Activated naive CD8-positive, alpha-beta T cell treated with anti-CD3 and anti-CD28 coated beads, Interleukin-2, amount 10 ng/mL, durations not matched to agents 7 days and 5 days (primary cell): ENCODE measurements at regions not wholly inside any gene's neighbourhood (a gene's known extent, or its start where the extent isn't known, plus 50 kb on each side); places are given as distances from the start of the nearest gene placed in this dataset.

Experiments used
- ATAC-seq: fragments of 150-1000 bp; cut with Tn5 transposase; one replicate; pipeline ENCODE4 v1.10.0; 2021; ENCODE audit warnings: low read depth, moderate library complexity
- POLR2A ChIA-PET: fragments of 350-600 bp; sonication (Branson Sonifier 250); formaldehyde crosslinking; loops from one replicate; lab custom pipeline; 2021; ENCODE audit warnings: antibody characterized with exemption; lab: Charles Lee
- DNase-seq: peaks from one replicate; pipeline ENCODE4 v3.0.0; 2021
- H3K27ac Mint-ChIP-seq: one replicate; pipeline ENCODE4 v1.8.0; 2022; ENCODE audit warnings: mild to moderate bottlenecking, mixed read lengths
- H3K27me3 Mint-ChIP-seq: one replicate; pipeline ENCODE4 v1.8.0; 2022; ENCODE audit warnings: mild to moderate bottlenecking, moderate library complexity, mixed read lengths
- H3K36me3 Mint-ChIP-seq: one replicate; pipeline ENCODE4 v1.8.0; 2021; ENCODE audit warnings: mild to moderate bottlenecking, mixed read lengths
- H3K4me1 Mint-ChIP-seq: one replicate; pipeline ENCODE4 v1.8.0; 2021; ENCODE audit warnings: mixed read lengths
- H3K4me3 Mint-ChIP-seq: one replicate; pipeline ENCODE4 v1.8.0; 2022; ENCODE audit warnings: mild to moderate bottlenecking, moderate library complexity, mixed read lengths
- H3K9me3 Mint-ChIP-seq: one replicate; pipeline ENCODE4 v1.8.0; 2021; ENCODE audit warnings: mixed read lengths

DNA sequence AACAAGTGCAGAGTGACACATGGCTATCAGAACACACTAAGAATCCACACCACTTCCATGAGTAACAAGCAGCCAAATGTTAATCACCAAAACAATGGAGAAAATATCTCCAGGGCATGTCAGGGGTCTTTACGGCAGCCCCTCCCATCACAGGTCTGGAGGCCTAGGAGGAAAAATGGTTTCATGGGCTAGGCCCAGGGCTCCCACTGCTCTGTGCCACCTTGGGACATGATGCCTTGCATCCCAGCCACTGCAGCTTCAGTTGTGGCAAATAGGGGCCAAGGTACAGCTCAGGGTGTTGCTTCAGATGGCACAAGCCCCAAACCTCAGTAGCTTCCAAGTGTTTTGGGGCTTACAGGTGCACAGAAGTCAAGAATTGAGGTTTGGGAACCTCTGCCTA is 66.6 kb downstream of the NEURL3 start:
- no peak overlapping the region for H3K4me3 Mint-ChIP-seq
- peaks cover 1% of the 10 kb centered on the region for H3K4me1 Mint-ChIP-seq
- H3K36me3 Mint-ChIP-seq = peaks cover 1% of the 10 kb centered on the region
- peaks cover 6% of the 10 kb centered on the region for H3K27me3 Mint-ChIP-seq
- no peak overlapping the region for H3K27ac Mint-ChIP-seq
- POLR2A ChIA-PET = interaction anchor here (0.7 kb wide), 1 partner anchor 122 kb away, joined by 3 read pairs; no protein-coding TSS in a partner anchor
- peaks cover 23% of the 10 kb centered on the region for H3K9me3 Mint-ChIP-seq
- DNase-seq = no peak
- ATAC-seq = no peak

DNA sequence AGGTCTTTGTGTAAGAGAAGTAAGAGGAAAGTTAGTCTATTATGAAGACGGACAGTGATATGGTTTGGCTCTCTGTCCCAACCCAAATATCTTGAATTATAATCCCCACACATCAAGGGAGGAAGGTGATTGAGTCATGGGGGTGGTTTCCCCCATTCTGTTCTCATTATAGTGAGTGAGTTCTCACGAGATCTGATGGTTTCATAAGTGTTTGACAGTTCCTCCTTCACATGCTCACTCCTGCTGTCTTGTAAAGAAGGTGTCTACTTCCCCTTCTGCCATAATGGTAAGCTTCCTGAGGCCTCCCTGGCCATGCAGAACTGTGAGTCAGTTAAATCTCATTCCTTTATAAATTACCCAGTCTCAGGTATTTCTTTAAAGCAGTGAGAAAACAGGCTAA is 67.6 kb downstream of the NEURL3 start:
- Mint-ChIP-seq H3K4me1 (peaks cover 1% of the 10 kb centered on the region), H3K27me3 (peaks cover 3% of the 10 kb centered on the region), H3K4me3 (no peak overlapping the region), H3K36me3 (peaks cover 1% of the 10 kb centered on the region), H3K27ac (peak overlapping the region; percentile 2), H3K9me3 (peaks cover 20% of the 10 kb centered on the region)
- POLR2A ChIA-PET = no interaction called here
- ATAC-seq = no peak
- no peak for DNase-seq

DNA sequence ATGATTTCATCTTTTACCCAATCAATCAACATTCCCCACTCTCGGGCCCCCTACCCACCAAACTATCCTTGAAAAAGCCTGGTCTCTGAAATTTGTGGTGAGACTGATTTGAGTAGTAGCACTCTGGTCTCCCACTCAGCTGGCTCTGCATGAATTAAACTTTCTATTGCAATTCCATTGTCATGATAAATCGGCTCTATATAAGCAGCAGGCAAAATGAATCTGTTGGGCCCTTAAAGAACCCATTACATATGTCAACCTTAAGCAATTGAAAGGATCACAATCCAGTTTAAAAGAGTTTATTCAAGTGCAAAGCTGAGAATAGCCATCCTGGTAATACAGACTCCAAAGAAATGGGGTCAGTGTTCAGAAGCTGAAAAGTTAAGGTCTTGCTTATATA is 68.2 kb downstream of the NEURL3 start:
- POLR2A ChIA-PET = no interaction called here
- Mint-ChIP-seq H3K9me3 (peaks cover 23% of the 10 kb centered on the region), H3K36me3 (peaks cover 1% of the 10 kb centered on the region), H3K27ac (no peak overlapping the region), H3K4me3 (no peak overlapping the region), H3K4me1 (peaks cover 1% of the 10 kb centered on the region), H3K27me3 (peaks cover 3% of the 10 kb centered on the region)
- ATAC-seq = no peak
- no peak for DNase-seq

DNA sequence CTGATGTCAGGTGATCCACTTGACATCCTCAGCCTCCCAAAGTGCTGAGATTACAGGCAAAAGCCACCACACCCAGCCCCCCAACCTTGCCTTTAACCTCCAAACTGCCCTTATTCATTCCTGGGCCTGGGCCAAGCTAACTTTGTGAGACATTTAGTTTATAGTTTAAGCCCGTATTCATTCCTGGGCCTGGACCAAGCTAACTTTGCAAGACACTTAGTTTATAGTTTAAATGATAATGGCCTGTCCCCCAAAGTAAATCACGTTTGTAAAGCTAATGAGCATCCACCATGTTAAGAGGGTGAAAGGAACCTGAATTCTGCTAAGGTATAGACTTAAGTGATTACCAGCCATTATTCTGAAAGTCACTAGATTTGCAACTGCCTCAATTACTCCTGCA is 68.7 kb downstream of the NEURL3 start:
- Mint-ChIP-seq H3K27me3 (peaks cover 3% of the 10 kb centered on the region), H3K36me3 (peaks cover 2% of the 10 kb centered on the region), H3K4me3 (no peak overlapping the region), H3K9me3 (peaks cover 24% of the 10 kb centered on the region), H3K4me1 (peaks cover 1% of the 10 kb centered on the region), H3K27ac (no peak overlapping the region)
- POLR2A ChIA-PET = no interaction called here
- DNase-seq = no peak
- ATAC-seq = no peak

DNA sequence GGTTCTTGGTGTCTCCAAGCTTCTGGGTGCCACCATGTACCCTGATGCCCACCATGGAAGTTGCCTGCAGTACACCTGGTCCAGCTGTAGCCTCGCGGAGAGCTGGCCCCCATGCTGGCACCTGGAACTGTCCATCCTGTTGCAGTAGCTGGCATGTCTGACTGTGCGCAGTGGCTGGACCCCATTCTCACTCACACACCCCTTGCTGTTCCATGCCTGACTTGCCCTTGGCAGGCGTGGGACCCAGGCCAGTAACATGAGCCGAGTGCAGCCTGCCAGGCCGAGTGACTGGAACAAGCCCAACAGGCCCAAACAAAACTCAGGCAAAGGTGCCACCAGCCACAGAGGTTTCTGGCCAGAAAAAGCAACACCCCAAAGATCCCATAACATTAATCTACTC is 73.8 kb downstream of the NEURL3 start:
- POLR2A ChIA-PET = no interaction called here
- DNase-seq (no peak), ATAC-seq (no peak)
- Mint-ChIP-seq H3K4me1 (peaks cover 2% of the 10 kb centered on the region), H3K27me3 (peaks cover 4% of the 10 kb centered on the region), H3K9me3 (peaks cover 14% of the 10 kb centered on the region), H3K27ac (no peak overlapping the region), H3K36me3 (peaks cover 2% of the 10 kb centered on the region), H3K4me3 (no peak overlapping the region)

DNA sequence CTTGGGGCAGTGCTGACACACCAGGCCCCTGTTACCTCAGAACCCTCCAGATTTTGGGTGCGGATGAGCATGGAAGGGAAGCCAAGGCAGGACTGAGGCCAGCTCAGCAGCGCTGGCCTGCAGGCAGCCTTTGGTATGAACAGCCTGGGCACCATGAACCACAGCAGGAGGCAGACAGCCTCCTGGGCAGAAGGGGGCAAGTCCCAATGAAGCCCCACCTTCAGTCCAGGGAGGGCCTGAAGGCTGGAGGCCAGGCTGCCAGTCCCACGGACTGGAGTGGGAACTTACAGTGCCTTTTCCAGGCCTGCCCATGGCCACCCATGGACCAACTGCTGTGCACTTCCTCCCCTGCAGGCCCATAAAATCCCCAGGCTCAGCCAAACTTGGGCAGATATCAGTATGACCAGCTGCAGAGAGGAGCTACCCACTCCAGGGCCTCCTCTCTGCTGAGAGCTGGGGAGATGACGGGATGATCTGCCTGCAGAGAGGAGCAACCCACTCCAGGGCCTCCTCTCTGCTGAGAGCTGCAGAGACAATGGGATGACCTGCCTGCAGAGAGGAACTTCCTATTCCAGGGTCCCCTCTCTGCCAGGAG is 74.7 kb downstream of the NEURL3 start:
- Mint-ChIP-seq H3K27me3 (peaks cover 9% of the 10 kb centered on the region), H3K9me3 (peaks cover 17% of the 10 kb centered on the region), H3K4me1 (peaks cover 2% of the 10 kb centered on the region), H3K36me3 (peaks cover 2% of the 10 kb centered on the region), H3K4me3 (no peak overlapping the region), H3K27ac (no peak overlapping the region)
- ATAC-seq (no peak), DNase-seq (no peak)
- POLR2A ChIA-PET = no interaction called here

DNA sequence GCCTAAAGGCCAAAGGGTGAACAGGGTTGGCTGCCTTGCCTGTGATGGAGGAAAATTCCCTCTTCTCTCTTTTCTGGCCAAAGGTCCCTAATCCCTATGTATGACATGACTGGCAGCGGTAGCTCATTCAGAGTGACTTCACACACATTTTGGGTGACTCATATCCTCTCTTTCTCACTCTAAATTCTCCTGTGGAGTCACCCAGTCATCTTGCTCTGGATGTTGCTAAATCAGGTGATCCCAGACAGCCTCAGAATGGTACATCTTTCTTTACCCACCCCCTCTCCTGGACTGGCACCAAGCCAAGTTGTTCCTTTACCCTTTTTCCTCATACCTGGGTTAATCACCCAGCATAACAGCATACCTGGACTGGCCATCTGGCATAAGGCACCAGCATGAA is 77.2 kb downstream of the NEURL3 start:
- DNase-seq = no peak
- H3K36me3 Mint-ChIP-seq = peaks cover 2% of the 10 kb centered on the region
- no peak overlapping the region for H3K4me3 Mint-ChIP-seq
- H3K27me3 Mint-ChIP-seq = peaks cover 9% of the 10 kb centered on the region
- ATAC-seq = no peak
- peaks cover 2% of the 10 kb centered on the region for H3K4me1 Mint-ChIP-seq
- POLR2A ChIA-PET = interaction anchor here (0.6 kb wide), 1 partner anchor 27 kb away, joined by 4 read pairs; no protein-coding TSS in a partner anchor
- peaks cover 11% of the 10 kb centered on the region for H3K9me3 Mint-ChIP-seq
- H3K27ac Mint-ChIP-seq = no peak overlapping the region

DNA sequence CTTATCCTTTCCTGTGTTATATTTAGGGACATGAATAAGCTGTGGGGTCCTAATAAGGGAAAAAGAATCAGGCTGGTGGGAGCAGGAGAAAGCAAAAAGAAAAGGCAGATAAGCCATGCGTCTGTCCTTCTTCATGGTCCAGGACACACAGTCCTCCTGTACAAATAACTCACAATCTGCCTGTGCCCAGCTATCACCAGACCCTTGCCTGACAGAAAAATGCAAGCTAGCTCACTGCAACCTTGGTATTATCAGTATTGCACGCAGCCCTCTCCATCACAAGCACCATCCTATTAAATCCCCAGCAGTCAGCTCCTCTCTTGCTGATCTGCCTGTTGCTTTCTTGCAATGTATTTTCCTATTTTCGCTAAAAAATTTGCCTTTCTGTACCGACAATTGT is 78.0 kb downstream of the NEURL3 start:
- H3K4me1 Mint-ChIP-seq = peaks cover 2% of the 10 kb centered on the region
- H3K4me3 Mint-ChIP-seq = no peak overlapping the region
- no peak overlapping the region for H3K27ac Mint-ChIP-seq
- H3K9me3 Mint-ChIP-seq = peaks cover 10% of the 10 kb centered on the region
- peaks cover 9% of the 10 kb centered on the region for H3K27me3 Mint-ChIP-seq
- peaks cover 5% of the 10 kb centered on the region for H3K36me3 Mint-ChIP-seq
- no peak for ATAC-seq
- no peak for DNase-seq
- POLR2A ChIA-PET = interaction anchor here (0.6 kb wide), 1 partner anchor 26 kb away, joined by 4 read pairs; no protein-coding TSS in a partner anchor

DNA sequence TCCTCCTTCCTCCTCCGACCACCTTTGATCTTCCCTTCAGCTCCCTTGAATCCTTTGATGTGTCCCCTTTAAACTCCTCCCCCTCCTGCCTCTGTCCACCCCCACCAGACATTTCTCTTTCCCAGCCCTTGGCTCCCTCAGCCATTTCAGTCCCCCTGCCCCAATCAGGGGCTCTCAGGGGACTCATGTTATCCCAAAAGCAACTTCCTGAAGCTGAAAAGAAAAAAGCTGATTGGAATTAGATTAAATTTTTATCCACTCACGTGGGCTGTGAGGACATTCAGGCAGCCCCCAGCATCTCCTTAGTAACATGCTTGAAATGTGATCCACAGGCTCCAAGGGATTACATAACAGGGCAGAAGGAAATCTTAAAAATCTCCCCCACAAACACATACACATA is 81.3 kb downstream of the NEURL3 start:
- H3K27me3 Mint-ChIP-seq = peaks cover 20% of the 10 kb centered on the region
- ATAC-seq (no peak), DNase-seq (no peak)
- POLR2A ChIA-PET = no interaction called here
- no peak overlapping the region for H3K4me3 Mint-ChIP-seq
- H3K36me3 Mint-ChIP-seq = peaks cover 4% of the 10 kb centered on the region
- H3K9me3 Mint-ChIP-seq = peaks cover 12% of the 10 kb centered on the region
- H3K27ac Mint-ChIP-seq = no peak overlapping the region
- peaks cover 2% of the 10 kb centered on the region for H3K4me1 Mint-ChIP-seq
